ENCODE measurements at regions not wholly inside any gene's neighbourhood (a gene's known extent, or its start where the extent isn't known, plus 50 kb on each side); places are given as distances from the start of the nearest gene placed in this dataset.

GRCh38 chr5:100188778-100189177 lies 346.4 kb upstream of the FAM174A start:
- Histone ChIP-seq H3K9ac (replicated peaks in 1 of 4; ENCODE audit: extremely low read depth in 1 of 4, low read depth in 3 of 4, low read length in 3 of 4) (no peak overlapping the region), H4K5ac (ENCODE audit: insufficient read length, low read depth, low read length) (no peak overlapping the region), H3K4me2 (ENCODE audit: insufficient read depth in 1 of 2, low read depth in 2 of 2, low read length in 2 of 2) (no peak overlapping the region), H2BK120ac (replicated peaks; ENCODE audit: low read depth, low read length) (no peak overlapping the region), H3K14ac (ENCODE audit: insufficient read length) (no peak overlapping the region), H2BK12ac (ENCODE audit: low read depth, low read length) (no peak overlapping the region), H4K8ac (ENCODE audit: extremely low read depth, insufficient read depth, low read length) (no peak overlapping the region), H3K23me2 (ENCODE audit: low read depth, low read length) (no peaks in the 10 kb centered on the region), H3K23ac (ENCODE audit: insufficient read length) (no peak overlapping the region), H2BK15ac (ENCODE audit: low read length) (no peak overlapping the region), H3K79me1 (ENCODE audit: low read depth, low read length) (no peaks in the 10 kb centered on the region), H4K20me1 (replicated peaks in 1 of 2; ENCODE audit: control insufficient read depth in 1 of 2, insufficient read depth in 2 of 2, low read length in 2 of 2) (no peaks in the 10 kb centered on the region), H2AFZ (ENCODE audit: low read length) (no peak overlapping the region), H2AK5ac (ENCODE audit: low read depth, low read length) (no peak overlapping the region), H3K27ac (ENCODE audit: low read depth, low read length) (no peak overlapping the region), H3K9me3 (ENCODE audit: insufficient read depth in 2 of 2, low read depth in 1 of 2, low read length in 1 of 2) (no peaks in the 10 kb centered on the region), H3K56ac (replicated peaks; ENCODE audit: insufficient read length, low read depth, low read length) (no peak overlapping the region), H3K36me3 (ENCODE audit: control insufficient read depth in 2 of 4, insufficient read depth in 4 of 4, low read length in 3 of 4) (no peaks in the 10 kb centered on the region), H2BK5ac (ENCODE audit: low read depth, low read length) (no peak overlapping the region), H3K79me2 (ENCODE audit: control insufficient read depth in 1 of 2, insufficient read depth in 2 of 2, low read length in 2 of 2) (no peaks in the 10 kb centered on the region), H3K4me3 (ENCODE audit: extremely low read depth in 1 of 4, insufficient read depth in 2 of 4, low read depth in 3 of 4, low read length in 4 of 4) (no peak overlapping the region), H3K4me1 (replicated peaks in 1 of 4; ENCODE audit: control insufficient read depth in 3 of 4, insufficient read depth in 4 of 4, low read length in 3 of 4) (peaks cover 0 to 3% (median 0%) of the 10 kb centered on the region in 4 experiments; a peak in 1 of 7 replicates), H3K27me3 (replicated peaks in 1 of 4; ENCODE audit: control insufficient read depth in 3 of 4, extremely low read depth in 1 of 4, insufficient read depth in 3 of 4, low read length in 3 of 4) (no peaks in the 10 kb centered on the region), H4K91ac (replicated peaks; ENCODE audit: insufficient read length, low read length) (no peak overlapping the region), H2BK20ac (ENCODE audit: low read length) (no peak overlapping the region), H3K4ac (replicated peaks; ENCODE audit: insufficient read length, low read depth, low read length) (no peak overlapping the region), H3K18ac (ENCODE audit: extremely low read depth, low read length) (no peak overlapping the region)
- DNase-seq (ENCODE audit: low read depth in 1 of 2, low spot score in 2 of 2) (no peak), FAIRE-seq (no peak)
- WGBS, 2 experiments (ENCODE audit: extremely low coverage in 1 of 2, insufficient coverage in 1 of 2, insufficient read length in 1 of 2, insufficient replicate concordance in 2 of 2, low coverage in 1 of 2, low lambda C conversion rate in 2 of 2, missing lambda C conversion rate in 1 of 2): 94% methylated on average over 1 of the region's 1 CpG; no CpG with 5 or more reads in 1 of the 2 experiments
- ChIA-PET CTCF (ENCODE audit: partially characterized antibody) (no interaction called here), POLR2A (ENCODE audit: partially characterized antibody) (no interaction called here)
- TF ChIP-seq ASH2L (IDR thresholded peaks at IDR 0.05; ENCODE audit: low read length): no peak
- no peak for TF ChIP-seq RAD21 (IDR thresholded peaks at IDR 0.05 in 1 of 2, conservative IDR thresholded peaks at IDR 0.05 in 1 of 2; ENCODE audit: low read depth in 2 of 2, low read length in 2 of 2)
- no peak for TF ChIP-seq NRF1 (IDR thresholded peaks at IDR 0.05; ENCODE audit: low read depth, low read length)
- TF ChIP-seq RXRA (IDR thresholded peaks at IDR 0.05; ENCODE audit: insufficient read depth, low read depth, low read length): no peak
- no peak for TF ChIP-seq ATF2 (IDR thresholded peaks at IDR 0.05; ENCODE audit: low read length)
- TF ChIP-seq SIX5 (IDR thresholded peaks at IDR 0.05; ENCODE audit: low read depth, low read length): no peak
- no peak for TF ChIP-seq CEBPB (IDR thresholded peaks at IDR 0.05; ENCODE audit: low read depth, low read length)
- TF ChIP-seq GABPA (IDR thresholded peaks at IDR 0.05; ENCODE audit: borderline replicate concordance, insufficient read depth, low read length): no peak
- TF ChIP-seq KDM4A (IDR thresholded peaks at IDR 0.05; ENCODE audit: low read depth, low read length, severe bottlenecking): no peak
- TF ChIP-seq CBX8 (IDR thresholded peaks at IDR 0.05; ENCODE audit: borderline replicate concordance, low read depth, low read length): no peak
- no peak for TF ChIP-seq MAX (IDR thresholded peaks at IDR 0.05)
- TF ChIP-seq SIRT6 (IDR thresholded peaks at IDR 0.05; ENCODE audit: low read length): no peak
- TF ChIP-seq MAFK (IDR thresholded peaks at IDR 0.05; ENCODE audit: low read depth, low read length): no peak
- no peak for TF ChIP-seq BCL11A (IDR thresholded peaks at IDR 0.05; ENCODE audit: low read depth in 2 of 2, low read length in 2 of 2)

Measured in H1 (cell line).